ENCODE measurements at regions not wholly inside any gene's neighbourhood (a gene's known extent, or its start where the extent isn't known, plus 50 kb on each side); places are given as distances from the start of the nearest gene placed in this dataset.

- DNase-seq: no peak
These were observed 217.3 kb upstream of the KLF4 start for GRCh38 chr9:107706701-107707427.

GRCh38 chr9:107705521-107705920, 216.0 kb upstream of the KLF4 start:
- Histone ChIP-seq H3K4me3 (no peak overlapping the region), H3K27me3 (no peaks in the 10 kb centered on the region), H3K36me3 (no peaks in the 10 kb centered on the region), H3K9me3 (no peaks in the 10 kb centered on the region)
- DNase-seq: no peak

More at GRCh38 chr9:107706701-107707427, 217.3 kb upstream of the KLF4 start:
- Histone ChIP-seq H3K4me3 (no peak overlapping the region), H3K27me3 (no peaks in the 10 kb centered on the region), H3K36me3 (no peaks in the 10 kb centered on the region), H3K9me3 (no peaks in the 10 kb centered on the region)

GRCh38 chr9:107704774-107705173, 215.2 kb upstream of the KLF4 start:
- no peak for DNase-seq
- no peaks in the 10 kb centered on the region for H3K36me3 ChIP-seq

GRCh38 chr9:107703651-107704050, 214.1 kb upstream of the KLF4 start:
- Histone ChIP-seq H3K4me3 (no peak overlapping the region), H3K9me3 (no peaks in the 10 kb centered on the region), H3K27me3 (no peaks in the 10 kb centered on the region), H3K36me3 (no peaks in the 10 kb centered on the region)
- DNase-seq: no peak

More at GRCh38 chr9:107704774-107705173, 215.2 kb upstream of the KLF4 start:
- H3K9me3 ChIP-seq: no peaks in the 10 kb centered on the region
- no peak overlapping the region for H3K4me3 ChIP-seq
- no peaks in the 10 kb centered on the region for H3K27me3 ChIP-seq

GRCh38 chr9:107700847-107701246, 211.3 kb upstream of the KLF4 start:
- no peaks in the 10 kb centered on the region for H3K36me3 ChIP-seq
- no peaks in the 10 kb centered on the region for H3K9me3 ChIP-seq
- no peak for DNase-seq
- H3K27me3 ChIP-seq: no peaks in the 10 kb centered on the region
- peak overlapping the region; percentile 43 for H3K4me3 ChIP-seq

- no peaks in the 10 kb centered on the region for H3K36me3 ChIP-seq
- no peaks in the 10 kb centered on the region for H3K9me3 ChIP-seq
- DNase-seq: no peak
- no peaks in the 10 kb centered on the region for H3K27me3 ChIP-seq
- H3K4me3 ChIP-seq: no peak overlapping the region
These were observed 209.7 kb upstream of the KLF4 start for GRCh38 chr9:107699231-107699630.

- Histone ChIP-seq H3K36me3 (no peaks in the 10 kb centered on the region), H3K9me3 (no peaks in the 10 kb centered on the region), H3K27me3 (no peaks in the 10 kb centered on the region), H3K4me3 (no peak overlapping the region)
- DNase-seq: no peak
These were observed 209.2 kb upstream of the KLF4 start for GRCh38 chr9:107698779-107699178.

GRCh38 chr9:107696302-107696701, 206.7 kb upstream of the KLF4 start:
- Histone ChIP-seq H3K4me3 (no peak overlapping the region), H3K9me3 (no peaks in the 10 kb centered on the region), H3K27me3 (no peaks in the 10 kb centered on the region), H3K36me3 (no peaks in the 10 kb centered on the region)
- DNase-seq: no peak

GRCh38 chr9:107694390-107694789, 204.8 kb upstream of the KLF4 start:
- Histone ChIP-seq H3K36me3 (no peaks in the 10 kb centered on the region), H3K27me3 (no peaks in the 10 kb centered on the region), H3K9me3 (no peaks in the 10 kb centered on the region), H3K4me3 (no peak overlapping the region)
- DNase-seq: no peak

- DNase-seq: peak; percentile 49
- no peaks in the 10 kb centered on the region for H3K27me3 ChIP-seq
- no peaks in the 10 kb centered on the region for H3K36me3 ChIP-seq
- no peaks in the 10 kb centered on the region for H3K9me3 ChIP-seq
- no peak overlapping the region for H3K4me3 ChIP-seq
These were observed 204.2 kb upstream of the KLF4 start for GRCh38 chr9:107693625-107694326.

GRCh38 chr9:107691664-107692063, 202.1 kb upstream of the KLF4 start:
- Histone ChIP-seq H3K27me3 (no peaks in the 10 kb centered on the region), H3K36me3 (no peaks in the 10 kb centered on the region), H3K4me3 (no peak overlapping the region), H3K9me3 (no peaks in the 10 kb centered on the region)
- DNase-seq: no peak

GRCh38 chr9:107690021-107690420, 200.5 kb upstream of the KLF4 start:
- H3K4me3 ChIP-seq: no peak overlapping the region
- DNase-seq: no peak
- H3K36me3 ChIP-seq: no peaks in the 10 kb centered on the region

GRCh38 chr9:107688728-107689127, 199.2 kb upstream of the KLF4 start:
- no peaks in the 10 kb centered on the region for H3K9me3 ChIP-seq
- no peaks in the 10 kb centered on the region for H3K36me3 ChIP-seq
- no peaks in the 10 kb centered on the region for H3K27me3 ChIP-seq
- H3K4me3 ChIP-seq: no peak overlapping the region
- DNase-seq: no peak

More at GRCh38 chr9:107690021-107690420, 200.5 kb upstream of the KLF4 start:
- Histone ChIP-seq H3K9me3 (no peaks in the 10 kb centered on the region), H3K27me3 (no peaks in the 10 kb centered on the region)

- Histone ChIP-seq H3K27me3 (no peaks in the 10 kb centered on the region), H3K9me3 (no peaks in the 10 kb centered on the region), H3K4me3 (no peak overlapping the region), H3K36me3 (no peaks in the 10 kb centered on the region)
- DNase-seq: no peak
These were observed 196.3 kb upstream of the KLF4 start for GRCh38 chr9:107685901-107686300.

GRCh38 chr9:107685376-107685775, 195.8 kb upstream of the KLF4 start:
- no peak overlapping the region for H3K4me3 ChIP-seq
- H3K27me3 ChIP-seq: no peaks in the 10 kb centered on the region
- H3K9me3 ChIP-seq: no peaks in the 10 kb centered on the region
- no peak for DNase-seq
- no peaks in the 10 kb centered on the region for H3K36me3 ChIP-seq

GRCh38 chr9:107684224-107684623, 194.7 kb upstream of the KLF4 start:
- DNase-seq: no peak
- Histone ChIP-seq H3K4me3 (no peak overlapping the region), H3K36me3 (no peaks in the 10 kb centered on the region), H3K27me3 (no peaks in the 10 kb centered on the region), H3K9me3 (no peaks in the 10 kb centered on the region)

- H3K36me3 ChIP-seq: no peaks in the 10 kb centered on the region
- H3K4me3 ChIP-seq: no peak overlapping the region
- DNase-seq: no peak
- H3K9me3 ChIP-seq: no peaks in the 10 kb centered on the region
- no peaks in the 10 kb centered on the region for H3K27me3 ChIP-seq
These were observed 194.0 kb upstream of the KLF4 start for GRCh38 chr9:107683566-107683965.

- H3K4me3 ChIP-seq: no peak overlapping the region
- no peaks in the 10 kb centered on the region for H3K27me3 ChIP-seq
- DNase-seq: no peak
- H3K9me3 ChIP-seq: no peaks in the 10 kb centered on the region
- H3K36me3 ChIP-seq: no peaks in the 10 kb centered on the region
These were observed 192.4 kb upstream of the KLF4 start for GRCh38 chr9:107681988-107682387.
